OCI-LY7 (cell line): ENCODE measurements at regions not wholly inside any gene's neighbourhood (a gene's known extent, or its start where the extent isn't known, plus 50 kb on each side); places are given as distances from the start of the nearest gene placed in this dataset.

Source experiments
- CTCF ChIP-seq: fragments of 200-600 bp; sonication (generic); conservative IDR thresholded peaks from 2 replicates; pipeline ENCODE4 v1.5.1; 2014; ENCODE audit warnings: mild to moderate bottlenecking, antibody characterized with exemption, low read length, moderate library complexity, mixed read lengths
- EZH2phosphoT487 ChIP-seq: fragments of 200-600 bp; sonication (generic); IDR thresholded peaks from 2 replicates; pipeline ENCODE4 v1.6.1; 2018; ENCODE audit warnings: low read depth, borderline replicate concordance, mild to moderate bottlenecking, mixed run types, antibody characterized with exemption, low read length, moderate library complexity, mixed read lengths

- TF ChIP-seq CTCF (no peak), EZH2phosphoT487 (no peak)
These were observed 242.6 kb upstream of the TCF4 start for GRCh38 chr18:55830544-55830943.
